Smooth muscle cell (in vitro differentiated cells): ENCODE measurements at regions not wholly inside any gene's neighbourhood (a gene's known extent, or its start where the extent isn't known, plus 50 kb on each side); places are given as distances from the start of the nearest gene placed in this dataset.

Source experiments
- DNase-seq: peaks from one replicate; lab custom pipeline; 2025; ENCODE audit not compliant: unreplicated experiment; lab: John Stamatoyannopoulos, UW
- H2AFZ ChIP-seq: fragments of 200-600 bp; sonication (generic); 2 replicates; pipeline ENCODE4 v1.6.0; 2016; ENCODE audit warnings: antibody characterized with exemption, low read depth, mild to moderate bottlenecking
- H3F3A ChIP-seq: fragments of 200-600 bp; sonication (generic); 2 replicates; pipeline ENCODE4 v1.6.0; 2017; ENCODE audit warnings: antibody characterized with exemption, low read depth
- H3K27ac ChIP-seq: fragments of 200-600 bp; sonication (generic); 2 replicates; pipeline ENCODE4 v1.5.1; 2016; ENCODE audit warnings: low read depth, mild to moderate bottlenecking
- H3K27me3 ChIP-seq: fragments of 200-600 bp; sonication (generic); 2 replicates; pipeline ENCODE4 v1.6.1; 2016; ENCODE audit warnings: low read depth, mild to moderate bottlenecking
- H3K36me3 ChIP-seq: fragments of 200-600 bp; sonication (generic); 2 replicates; pipeline ENCODE4 v1.5.1; 2016; ENCODE audit warnings: low read depth
- H3K4me1 ChIP-seq: fragments of 200-600 bp; sonication (generic); 2 replicates; pipeline ENCODE4 v1.5.1; 2016; ENCODE audit warnings: low read depth
- H3K4me2 ChIP-seq: fragments of 200-600 bp; sonication (generic); 2 replicates; pipeline ENCODE4 v1.6.0; 2016; ENCODE audit warnings: mild to moderate bottlenecking
- H3K4me3 ChIP-seq: fragments of 200-600 bp; sonication (generic); 2 replicates; pipeline ENCODE4 v1.5.1; 2016; ENCODE audit warnings: mild to moderate bottlenecking
- H3K79me2 ChIP-seq: fragments of 200-600 bp; sonication (generic); 2 replicates; pipeline ENCODE4 v1.6.0; 2016; ENCODE audit warnings: low read depth, mild to moderate bottlenecking
- H3K9ac ChIP-seq: fragments of 200-600 bp; sonication (generic); 2 replicates; pipeline ENCODE4 v1.6.0; 2016; ENCODE audit warnings: low read depth
- H3K9me3 ChIP-seq: fragments of 200-600 bp; sonication (generic); replicated peaks from 2 replicates; pipeline ENCODE4 v1.5.1; 2016; ENCODE audit warnings: low read depth
- H4K20me1 ChIP-seq: fragments of 200-600 bp; sonication (generic); 2 replicates; pipeline ENCODE4 v1.6.0; 2016; ENCODE audit warnings: low read depth
- WGBS: methylation state at CpG from one replicate; pipeline ENCODE4 v1.1.7; 2016; ENCODE audit warnings: low lambda C conversion rate; 5-methylcytosine and 5-hydroxymethylcytosine counted together
- TF ChIP-seq, protein P1 (sequence below): fragments of 200-600 bp; sonication (generic); IDR thresholded peaks from 2 replicates; pipeline ENCODE4 v1.5.1; 2017; ENCODE audit warnings: borderline replicate concordance, mild to moderate bottlenecking, antibody characterized with exemption; ENCODE audit not compliant: insufficient read depth, poor library complexity, severe bottlenecking

DNA sequence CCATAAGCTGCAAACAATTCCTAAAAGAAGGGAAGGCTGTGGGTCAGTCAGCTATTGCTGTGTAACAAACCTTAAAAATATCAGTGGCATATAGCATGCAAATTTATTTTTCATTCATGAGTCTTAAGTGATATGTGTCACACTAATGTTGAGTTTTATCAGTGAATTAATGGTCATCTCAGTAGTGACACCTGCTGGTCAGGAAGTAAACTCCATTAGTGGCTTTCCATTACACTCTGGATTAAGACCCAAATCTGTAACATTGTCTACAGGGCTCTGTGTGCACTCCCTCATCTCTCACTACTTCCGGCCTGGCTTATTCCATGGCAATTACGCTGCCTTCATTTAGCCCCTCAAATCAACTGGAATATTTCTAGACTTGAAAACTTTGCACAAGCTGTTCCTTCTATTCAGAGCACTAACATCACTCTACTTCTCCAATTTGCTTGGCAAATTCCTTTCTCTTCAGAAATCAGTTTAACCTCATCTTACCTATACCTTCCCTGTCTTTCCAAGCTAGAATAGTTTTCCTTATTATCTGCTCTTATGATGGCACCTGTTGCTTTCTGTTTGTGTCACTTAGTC, 217.3 kb upstream of the TAPT1 start:
- 16% methylated on average over 2 of the region's 2 CpGs for WGBS
- no peak overlapping the region for H3K9ac ChIP-seq
- H3K4me3 ChIP-seq, result no peak overlapping the region

GRCh38 chr4:16442296-16442695, 216.0 kb upstream of the TAPT1 start:
- no peaks in the 10 kb centered on the region for H3K4me1 ChIP-seq
- no peak overlapping the region for H3K4me3 ChIP-seq
- H3K9me3 ChIP-seq, result no peaks in the 10 kb centered on the region
- no peak overlapping the region for H2AFZ ChIP-seq
- no peaks in the 10 kb centered on the region for H3K36me3 ChIP-seq
- H3K79me2 ChIP-seq, result no peaks in the 10 kb centered on the region
- no peaks in the 10 kb centered on the region for H4K20me1 ChIP-seq
- H3K4me2 ChIP-seq, result no peak overlapping the region
- H3K27ac ChIP-seq, result no peak overlapping the region
- H3K9ac ChIP-seq, result no peak overlapping the region
- WGBS, result 70% methylated on average over 1 of the region's 1 CpG
- TF ChIP-seq, protein P1, sequence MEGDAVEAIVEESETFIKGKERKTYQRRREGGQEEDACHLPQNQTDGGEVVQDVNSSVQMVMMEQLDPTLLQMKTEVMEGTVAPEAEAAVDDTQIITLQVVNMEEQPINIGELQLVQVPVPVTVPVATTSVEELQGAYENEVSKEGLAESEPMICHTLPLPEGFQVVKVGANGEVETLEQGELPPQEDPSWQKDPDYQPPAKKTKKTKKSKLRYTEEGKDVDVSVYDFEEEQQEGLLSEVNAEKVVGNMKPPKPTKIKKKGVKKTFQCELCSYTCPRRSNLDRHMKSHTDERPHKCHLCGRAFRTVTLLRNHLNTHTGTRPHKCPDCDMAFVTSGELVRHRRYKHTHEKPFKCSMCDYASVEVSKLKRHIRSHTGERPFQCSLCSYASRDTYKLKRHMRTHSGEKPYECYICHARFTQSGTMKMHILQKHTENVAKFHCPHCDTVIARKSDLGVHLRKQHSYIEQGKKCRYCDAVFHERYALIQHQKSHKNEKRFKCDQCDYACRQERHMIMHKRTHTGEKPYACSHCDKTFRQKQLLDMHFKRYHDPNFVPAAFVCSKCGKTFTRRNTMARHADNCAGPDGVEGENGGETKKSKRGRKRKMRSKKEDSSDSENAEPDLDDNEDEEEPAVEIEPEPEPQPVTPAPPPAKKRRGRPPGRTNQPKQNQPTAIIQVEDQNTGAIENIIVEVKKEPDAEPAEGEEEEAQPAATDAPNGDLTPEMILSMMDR, result no peak
- no peak for DNase-seq
- H3F3A ChIP-seq, result no peaks in the 10 kb centered on the region
- H3K27me3 ChIP-seq, result peaks cover 47% of the 10 kb centered on the region

More for the DNA sequence above, 217.3 kb upstream of the TAPT1 start:
- no peaks in the 10 kb centered on the region for H4K20me1 ChIP-seq
- H3K79me2 ChIP-seq, result no peaks in the 10 kb centered on the region
- H3F3A ChIP-seq, result no peaks in the 10 kb centered on the region
- no peak overlapping the region for H3K4me2 ChIP-seq
- H3K27me3 ChIP-seq, result peaks cover 54% of the 10 kb centered on the region
- H2AFZ ChIP-seq, result no peak overlapping the region
- no peaks in the 10 kb centered on the region for H3K4me1 ChIP-seq
- H3K36me3 ChIP-seq, result no peaks in the 10 kb centered on the region
- no peaks in the 10 kb centered on the region for H3K9me3 ChIP-seq
- TF ChIP-seq, protein P1, result peak; percentile 66
- H3K27ac ChIP-seq, result no peak overlapping the region
- no peak for DNase-seq

- H3K9ac ChIP-seq, result no peak overlapping the region
- H3K4me3 ChIP-seq, result no peak overlapping the region
- H3K4me1 ChIP-seq, result no peaks in the 10 kb centered on the region
- H3K27ac ChIP-seq, result no peak overlapping the region
- H4K20me1 ChIP-seq, result no peaks in the 10 kb centered on the region
- H3K79me2 ChIP-seq, result no peaks in the 10 kb centered on the region
- peaks cover 27% of the 10 kb centered on the region for H3K27me3 ChIP-seq
- H2AFZ ChIP-seq, result no peak overlapping the region
- no peaks in the 10 kb centered on the region for H3F3A ChIP-seq
- H3K4me2 ChIP-seq, result no peak overlapping the region
- TF ChIP-seq, protein P1, result no peak
- H3K9me3 ChIP-seq, result no peaks in the 10 kb centered on the region
- WGBS, result 92% methylated on average over 1 of the region's 1 CpG
- no peaks in the 10 kb centered on the region for H3K36me3 ChIP-seq
- no peak for DNase-seq
Measured at GRCh38 chr4:16439768-16440167, 213.5 kb upstream of the TAPT1 start.

DNA sequence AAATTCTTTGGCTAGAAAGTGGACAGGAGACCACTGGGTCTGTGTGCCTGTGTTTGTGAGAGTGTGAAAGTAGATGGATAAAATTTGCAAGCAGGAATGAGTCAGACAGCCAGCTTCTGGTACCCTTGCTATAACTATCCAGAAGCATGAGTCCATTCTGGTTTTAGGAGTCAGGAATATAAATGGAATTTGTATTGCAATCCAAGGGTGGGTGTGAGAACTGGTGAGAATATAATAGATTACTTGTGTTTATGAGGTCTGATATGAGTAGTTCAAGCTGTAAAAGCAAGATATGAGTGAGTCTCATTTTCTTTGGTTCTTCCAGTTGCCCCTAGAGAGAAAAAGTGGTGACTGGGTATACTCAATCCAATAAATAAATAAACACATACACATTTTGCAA, 212.7 kb upstream of the TAPT1 start:
- Histone ChIP-seq H4K20me1 (no peaks in the 10 kb centered on the region), H3K79me2 (no peaks in the 10 kb centered on the region), H3K4me3 (no peak overlapping the region), H3K9me3 (no peaks in the 10 kb centered on the region), H3K27me3 (peaks cover 19% of the 10 kb centered on the region), H3K36me3 (no peaks in the 10 kb centered on the region), H3K27ac (no peak overlapping the region), H3K4me1 (no peaks in the 10 kb centered on the region), H3K4me2 (no peak overlapping the region), H3F3A (no peaks in the 10 kb centered on the region), H3K9ac (no peak overlapping the region), H2AFZ (no peak overlapping the region)
- TF ChIP-seq, protein P1, result no peak
- DNase-seq, result no peak
